ENCODE measurements at regions not wholly inside any gene's neighbourhood (a gene's known extent, or its start where the extent isn't known, plus 50 kb on each side); places are given as distances from the start of the nearest gene placed in this dataset.

GRCh38 chr20:50322703-50323131 lies 132.1 kb downstream of the CEBPB start:
- Histone ChIP-seq H3K23ac (ENCODE audit: low read length) (no peak overlapping the region), H3K4me1 (ENCODE audit: control insufficient read depth in 1 of 2, insufficient read depth in 2 of 2, low read length in 2 of 2) (peaks cover 16% of the 10 kb centered on the region in 2 experiments), H3K9me3 (ENCODE audit: insufficient read depth, low read depth, low read length) (peaks cover under 1% of the 10 kb centered on the region), H3K36me3 (ENCODE audit: control insufficient read depth in 1 of 2, insufficient read depth in 2 of 2, low read length in 2 of 2) (no peaks in the 10 kb centered on the region), H2AFZ (ENCODE audit: insufficient read depth, low read length, poor library complexity) (no peak overlapping the region), H3K18ac (ENCODE audit: low read length) (no peak overlapping the region), H3K27ac (ENCODE audit: low read depth, low read length) (no peak overlapping the region), H2BK12ac (ENCODE audit: low read length) (no peak overlapping the region), H2BK120ac (ENCODE audit: insufficient read depth, low read length, poor library complexity) (no peak overlapping the region), H3K4me3 (ENCODE audit: low read depth, low read length) (no peak overlapping the region), H3K79me2 (ENCODE audit: control insufficient read depth, insufficient read depth, low read length, poor library complexity) (peaks cover 2% of the 10 kb centered on the region), H3K9ac (ENCODE audit: low read length) (no peak overlapping the region), H3K79me1 (ENCODE audit: low read length) (peaks cover 15% of the 10 kb centered on the region), H4K12ac (ENCODE audit: low read depth, low read length) (no peak overlapping the region), H4K8ac (ENCODE audit: low read depth, low read length) (no peak overlapping the region), H3K4me2 (ENCODE audit: low read length) (no peak overlapping the region), H2BK5ac (ENCODE audit: low read depth, low read length, poor library complexity) (no peak overlapping the region), H3K27me3 (ENCODE audit: insufficient read depth, low read length) (no peaks in the 10 kb centered on the region), H4K91ac (ENCODE audit: low read depth, low read length) (no peak overlapping the region), H2AK5ac (ENCODE audit: low read length) (no peak overlapping the region), H3K4ac (ENCODE audit: low read depth, low read length) (no peak overlapping the region), H3K14ac (ENCODE audit: low read length) (no peak overlapping the region)
- WGBS (ENCODE audit: extremely low coverage, insufficient coverage, insufficient read length) = over 99% methylated on average over 4 of the region's 5 CpGs
- no peak for DNase-seq

GRCh38 chr20:50323209-50323608 lies 132.6 kb downstream of the CEBPB start:
- no peak overlapping the region for H3K27ac ChIP-seq (ENCODE audit: low read depth, low read length)
- DNase-seq = peak in 1 of 2 donors; percentile 44

GRCh38 chr20:50323777-50324775 lies 133.4 kb downstream of the CEBPB start:
- no peak overlapping the region for H2BK12ac ChIP-seq (ENCODE audit: low read length)
- no peaks in the 10 kb centered on the region for H3K36me3 ChIP-seq (ENCODE audit: control insufficient read depth in 1 of 2, insufficient read depth in 2 of 2, low read length in 2 of 2)

More at GRCh38 chr20:50323209-50323608, 132.6 kb downstream of the CEBPB start:
- H3K23ac ChIP-seq (ENCODE audit: low read length) = no peak overlapping the region
- peaks cover 2% of the 10 kb centered on the region for H3K79me2 ChIP-seq (ENCODE audit: control insufficient read depth, insufficient read depth, low read length, poor library complexity)
- no peak overlapping the region for H3K4me2 ChIP-seq (ENCODE audit: low read length)
- H3K9ac ChIP-seq (ENCODE audit: low read length) = no peak overlapping the region
- H3K27me3 ChIP-seq (ENCODE audit: insufficient read depth, low read length) = no peaks in the 10 kb centered on the region
- H2AK5ac ChIP-seq (ENCODE audit: low read length) = no peak overlapping the region
- H3K4me1 ChIP-seq (ENCODE audit: control insufficient read depth in 1 of 2, insufficient read depth in 2 of 2, low read length in 2 of 2) = peaks cover 16% of the 10 kb centered on the region in 2 experiments
- peaks cover 15% of the 10 kb centered on the region for H3K79me1 ChIP-seq (ENCODE audit: low read length)
- H4K91ac ChIP-seq (ENCODE audit: low read depth, low read length) = no peak overlapping the region
- H3K18ac ChIP-seq (ENCODE audit: low read length) = no peak overlapping the region
- no peak overlapping the region for H3K14ac ChIP-seq (ENCODE audit: low read length)
- no peak overlapping the region for H3K4me3 ChIP-seq (ENCODE audit: low read depth, low read length)
- WGBS (ENCODE audit: extremely low coverage, insufficient coverage, insufficient read length) = no CpG with 5 or more reads among the region's 4 CpGs
- H2AFZ ChIP-seq (ENCODE audit: insufficient read depth, low read length, poor library complexity) = no peak overlapping the region
- no peak overlapping the region for H4K12ac ChIP-seq (ENCODE audit: low read depth, low read length)
- no peak overlapping the region for H2BK120ac ChIP-seq (ENCODE audit: insufficient read depth, low read length, poor library complexity)
- no peak overlapping the region for H4K8ac ChIP-seq (ENCODE audit: low read depth, low read length)
- no peaks in the 10 kb centered on the region for H3K36me3 ChIP-seq (ENCODE audit: control insufficient read depth in 1 of 2, insufficient read depth in 2 of 2, low read length in 2 of 2)
- H3K9me3 ChIP-seq (ENCODE audit: insufficient read depth, low read depth, low read length) = no peaks in the 10 kb centered on the region
- H2BK12ac ChIP-seq (ENCODE audit: low read length) = no peak overlapping the region
- H3K4ac ChIP-seq (ENCODE audit: low read depth, low read length) = no peak overlapping the region
- no peak overlapping the region for H2BK5ac ChIP-seq (ENCODE audit: low read depth, low read length, poor library complexity)

DNA sequence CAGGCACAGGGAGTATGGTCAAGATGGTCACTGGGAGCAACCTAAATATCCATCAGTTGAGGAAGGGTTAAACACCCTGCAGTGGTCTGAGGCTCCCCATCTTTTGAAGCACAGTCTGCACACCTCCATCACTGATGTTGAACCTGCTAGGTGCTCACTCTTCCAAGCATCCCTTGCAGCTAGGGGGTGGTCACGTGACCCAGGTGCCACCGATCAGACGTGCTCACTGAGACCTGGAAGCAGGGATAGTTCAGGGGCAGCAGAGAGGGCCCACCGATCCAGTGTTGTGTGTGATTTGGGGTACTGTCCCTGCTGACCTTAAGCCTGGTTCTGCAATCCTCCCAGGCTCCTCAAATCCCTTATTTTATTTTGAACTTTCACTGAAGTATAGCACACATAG lies 134.6 kb downstream of the CEBPB start:
- no peak overlapping the region for H4K8ac ChIP-seq (ENCODE audit: low read depth, low read length)
- DNase-seq = no peak
- H3K79me1 ChIP-seq (ENCODE audit: low read length) = peaks cover 14% of the 10 kb centered on the region
- H3K4me1 ChIP-seq (ENCODE audit: control insufficient read depth in 1 of 2, insufficient read depth in 2 of 2, low read length in 2 of 2) = peaks cover 16% of the 10 kb centered on the region in 2 experiments
- no peak overlapping the region for H3K14ac ChIP-seq (ENCODE audit: low read length)
- no peak overlapping the region for H2BK120ac ChIP-seq (ENCODE audit: insufficient read depth, low read length, poor library complexity)
- H3K27me3 ChIP-seq (ENCODE audit: insufficient read depth, low read length) = no peaks in the 10 kb centered on the region
- no peak overlapping the region for H2AK5ac ChIP-seq (ENCODE audit: low read length)
- no peak overlapping the region for H4K12ac ChIP-seq (ENCODE audit: low read depth, low read length)
- no CpG with 5 or more reads among the region's 4 CpGs for WGBS (ENCODE audit: extremely low coverage, insufficient coverage, insufficient read length)
- no peak overlapping the region for H3K4ac ChIP-seq (ENCODE audit: low read depth, low read length)
- H3K27ac ChIP-seq (ENCODE audit: low read depth, low read length) = no peak overlapping the region
- H4K91ac ChIP-seq (ENCODE audit: low read depth, low read length) = no peak overlapping the region
- H3K9me3 ChIP-seq (ENCODE audit: insufficient read depth, low read depth, low read length) = no peaks in the 10 kb centered on the region
- H2BK12ac ChIP-seq (ENCODE audit: low read length) = no peak overlapping the region
- peaks cover 2% of the 10 kb centered on the region for H3K79me2 ChIP-seq (ENCODE audit: control insufficient read depth, insufficient read depth, low read length, poor library complexity)
- no peak overlapping the region for H2AFZ ChIP-seq (ENCODE audit: insufficient read depth, low read length, poor library complexity)
- no peak overlapping the region for H3K9ac ChIP-seq (ENCODE audit: low read length)
- H3K4me2 ChIP-seq (ENCODE audit: low read length) = no peak overlapping the region
- H3K4me3 ChIP-seq (ENCODE audit: low read depth, low read length) = no peak overlapping the region
- no peak overlapping the region for H2BK5ac ChIP-seq (ENCODE audit: low read depth, low read length, poor library complexity)
- no peak overlapping the region for H3K23ac ChIP-seq (ENCODE audit: low read length)
- no peak overlapping the region for H3K18ac ChIP-seq (ENCODE audit: low read length)
- H3K36me3 ChIP-seq (ENCODE audit: control insufficient read depth in 1 of 2, insufficient read depth in 2 of 2, low read length in 2 of 2) = no peaks in the 10 kb centered on the region

More at GRCh38 chr20:50323777-50324775, 133.4 kb downstream of the CEBPB start:
- Histone ChIP-seq H4K91ac (ENCODE audit: low read depth, low read length) (no peak overlapping the region), H3K9me3 (ENCODE audit: insufficient read depth, low read depth, low read length) (no peaks in the 10 kb centered on the region), H3K79me2 (ENCODE audit: control insufficient read depth, insufficient read depth, low read length, poor library complexity) (peaks cover 2% of the 10 kb centered on the region), H4K12ac (ENCODE audit: low read depth, low read length) (no peak overlapping the region), H3K4me3 (ENCODE audit: low read depth, low read length) (no peak overlapping the region), H4K8ac (ENCODE audit: low read depth, low read length) (no peak overlapping the region), H3K4me2 (ENCODE audit: low read length) (no peak overlapping the region), H3K9ac (ENCODE audit: low read length) (no peak overlapping the region), H3K4me1 (ENCODE audit: control insufficient read depth in 1 of 2, insufficient read depth in 2 of 2, low read length in 2 of 2) (peaks cover 16% of the 10 kb centered on the region in 2 experiments), H3K27me3 (ENCODE audit: insufficient read depth, low read length) (no peaks in the 10 kb centered on the region), H2BK5ac (ENCODE audit: low read depth, low read length, poor library complexity) (no peak overlapping the region), H3K27ac (ENCODE audit: low read depth, low read length) (no peak overlapping the region), H3K23ac (ENCODE audit: low read length) (no peak overlapping the region), H2AK5ac (ENCODE audit: low read length) (no peak overlapping the region), H2BK120ac (ENCODE audit: insufficient read depth, low read length, poor library complexity) (no peak overlapping the region), H2AFZ (ENCODE audit: insufficient read depth, low read length, poor library complexity) (no peak overlapping the region), H3K4ac (ENCODE audit: low read depth, low read length) (no peak overlapping the region), H3K18ac (ENCODE audit: low read length) (no peak overlapping the region), H3K79me1 (ENCODE audit: low read length) (peaks cover 15% of the 10 kb centered on the region), H3K14ac (ENCODE audit: low read length) (no peak overlapping the region)
- WGBS (ENCODE audit: extremely low coverage, insufficient coverage, insufficient read length) = no CpG with 5 or more reads among the region's 5 CpGs
- no peak for DNase-seq
